ENCODE measurements at regions not wholly inside any gene's neighbourhood (a gene's known extent, or its start where the extent isn't known, plus 50 kb on each side); places are given as distances from the start of the nearest gene placed in this dataset.

- no peak for DNase-seq (ENCODE audit: low read depth in 2 of 2)
Measured at GRCh38 chr1:56417646-56418045, 161.7 kb downstream of the PLPP3 start.

GRCh38 chr1:56416495-56416894, 162.9 kb downstream of the PLPP3 start:
- DNase-seq (ENCODE audit: low read depth in 2 of 2), result no peak

GRCh38 chr1:56415720-56416119, 163.6 kb downstream of the PLPP3 start:
- no peak for DNase-seq (ENCODE audit: low read depth in 2 of 2)

- DNase-seq (ENCODE audit: low read depth in 2 of 2), result no peak
Measured at GRCh38 chr1:56415258-56415657, 164.1 kb downstream of the PLPP3 start.

- DNase-seq (ENCODE audit: low read depth in 2 of 2), result no peak
Measured at GRCh38 chr1:56414728-56415224, 164.6 kb downstream of the PLPP3 start.

- DNase-seq (ENCODE audit: low read depth in 2 of 2), result no peak
Measured at GRCh38 chr1:56413671-56414199, 165.6 kb downstream of the PLPP3 start.

GRCh38 chr1:56411484-56412180, 167.7 kb downstream of the PLPP3 start:
- no peak for DNase-seq (ENCODE audit: low read depth in 2 of 2)

GRCh38 chr1:56411021-56411420, 168.3 kb downstream of the PLPP3 start:
- no peak for DNase-seq (ENCODE audit: low read depth in 2 of 2)

- DNase-seq (ENCODE audit: low read depth in 2 of 2), result no peak
Measured at GRCh38 chr1:56410405-56410804, 169.0 kb downstream of the PLPP3 start.

GRCh38 chr1:56409112-56409691, 170.2 kb downstream of the PLPP3 start:
- no peak for DNase-seq (ENCODE audit: low read depth in 2 of 2)

- DNase-seq (ENCODE audit: low read depth in 2 of 2), result no peak
Measured at GRCh38 chr1:56406821-56407220, 172.5 kb downstream of the PLPP3 start.

GRCh38 chr1:56404561-56405030, 174.8 kb downstream of the PLPP3 start:
- DNase-seq (ENCODE audit: low read depth in 2 of 2), result no peak

GRCh38 chr1:56404066-56404465, 175.3 kb downstream of the PLPP3 start:
- DNase-seq (ENCODE audit: low read depth in 2 of 2), result no peak

- DNase-seq (ENCODE audit: low read depth in 2 of 2), result no peak
Measured at GRCh38 chr1:56403321-56403720, 176.0 kb downstream of the PLPP3 start.

GRCh38 chr1:56401191-56401590, 178.2 kb downstream of the PLPP3 start:
- no peak for DNase-seq (ENCODE audit: low read depth in 2 of 2)

GRCh38 chr1:56400526-56400925, 178.8 kb downstream of the PLPP3 start:
- DNase-seq (ENCODE audit: low read depth in 2 of 2), result no peak

GRCh38 chr1:56399795-56400194, 179.6 kb downstream of the PLPP3 start:
- no peak for DNase-seq (ENCODE audit: low read depth in 2 of 2)

GRCh38 chr1:56399326-56399725, 180.0 kb downstream of the PLPP3 start:
- DNase-seq (ENCODE audit: low read depth in 2 of 2), result no peak

- no peak for DNase-seq (ENCODE audit: low read depth in 2 of 2)
Measured at GRCh38 chr1:56397811-56398231, 181.5 kb downstream of the PLPP3 start.

GRCh38 chr1:56397409-56397808, 182.0 kb downstream of the PLPP3 start:
- DNase-seq (ENCODE audit: low read depth in 2 of 2), result no peak

- no peak for DNase-seq (ENCODE audit: low read depth in 2 of 2)
Measured at GRCh38 chr1:56396581-56396980, 182.8 kb downstream of the PLPP3 start.

GRCh38 chr1:56395776-56396175, 183.6 kb downstream of the PLPP3 start:
- DNase-seq (ENCODE audit: low read depth in 2 of 2), result no peak

GRCh38 chr1:56394298-56394697, 185.1 kb downstream of the PLPP3 start:
- DNase-seq (ENCODE audit: low read depth in 2 of 2), result no peak
